ENCODE measurements at regions not wholly inside any gene's neighbourhood (a gene's known extent, or its start where the extent isn't known, plus 50 kb on each side); places are given as distances from the start of the nearest gene placed in this dataset.

- no peak overlapping the region for H3K27ac ChIP-seq (ENCODE audit: low read length)
- no peak for ATAC-seq
- no peaks in the 10 kb centered on the region for H3K9me3 ChIP-seq (ENCODE audit: control insufficient read depth, insufficient read depth, low read depth, low read length)
- in situ Hi-C loops (cut with HindIII; ENCODE audit: low pct_unique_long_range_greater_than_20kb, low sequenced_read_pairs): no loop called here
- intact Hi-C loops (cut with micrococcal nuclease; ENCODE audit: unreplicated experiment): no loop called here
- H3K4me1 ChIP-seq (ENCODE audit: control insufficient read depth, insufficient read depth, low read length): no peaks in the 10 kb centered on the region
- no peak for TF ChIP-seq CTCF (IDR thresholded peaks at IDR 0.05)
- no peak for TF ChIP-seq REST (IDR thresholded peaks at IDR 0.05; ENCODE audit: insufficient read depth in 1 of 2, low read depth in 2 of 2, low read length in 1 of 2)
- TF ChIP-seq SIN3A (IDR thresholded peaks at IDR 0.05; ENCODE audit: borderline replicate concordance, insufficient read depth, low read depth, low read length): no peak
- no peak for TF ChIP-seq POLR2AphosphoS5 (IDR thresholded peaks at IDR 0.05; ENCODE audit: low read depth, low read length)
- no peak for TF ChIP-seq TCF7L2 (IDR thresholded peaks at IDR 0.05; ENCODE audit: low read depth, low read length)
- no TSS peak for BruUV-seq (replicated peaks)
- ChIA-PET POLR2A (interaction anchor here (0.5 kb wide), 1 partner anchor 65 kb away, joined by 3 read pairs; no protein-coding TSS in a partner anchor), CTCF (no interaction called here)
- no peak overlapping the region for H3K4me3 ChIP-seq (ENCODE audit: low read depth in 2 of 2, low read length in 2 of 2)
- no peaks in the 10 kb centered on the region for H3K27me3 ChIP-seq (ENCODE audit: control insufficient read depth, insufficient read depth, low read length)
- no peaks in the 10 kb centered on the region for H3K36me3 ChIP-seq (ENCODE audit: control insufficient read depth, insufficient read depth, low read length)
- no peak for DNase-seq (ENCODE audit: low read depth, low spot score)
These were observed 135.0 kb downstream of the B3GNT2 start for GRCh38 chr2:62330959-62331358.

- in situ Hi-C loops (cut with HindIII; ENCODE audit: low pct_unique_long_range_greater_than_20kb, low sequenced_read_pairs) (no loop called here), intact Hi-C loops (cut with micrococcal nuclease; ENCODE audit: unreplicated experiment) (no loop called here)
- Histone ChIP-seq H3K27me3 (ENCODE audit: control insufficient read depth, insufficient read depth, low read length) (no peaks in the 10 kb centered on the region), H3K4me3 (ENCODE audit: low read depth in 2 of 2, low read length in 2 of 2) (no peak overlapping the region), H3K36me3 (ENCODE audit: control insufficient read depth, insufficient read depth, low read length) (no peaks in the 10 kb centered on the region), H3K27ac (ENCODE audit: low read length) (no peak overlapping the region), H3K9me3 (ENCODE audit: control insufficient read depth, insufficient read depth, low read depth, low read length) (no peaks in the 10 kb centered on the region), H3K4me1 (ENCODE audit: control insufficient read depth, insufficient read depth, low read length) (no peaks in the 10 kb centered on the region)
- ATAC-seq (no peak), DNase-seq (ENCODE audit: low read depth, low spot score) (no peak)
- TF ChIP-seq REST (IDR thresholded peaks at IDR 0.05; ENCODE audit: insufficient read depth in 1 of 2, low read depth in 2 of 2, low read length in 1 of 2) (no peak), TCF7L2 (IDR thresholded peaks at IDR 0.05; ENCODE audit: low read depth, low read length) (no peak), POLR2AphosphoS5 (IDR thresholded peaks at IDR 0.05; ENCODE audit: low read depth, low read length) (no peak), SIN3A (IDR thresholded peaks at IDR 0.05; ENCODE audit: borderline replicate concordance, insufficient read depth, low read depth, low read length) (no peak), CTCF (IDR thresholded peaks at IDR 0.05) (no peak)
- BruUV-seq (replicated peaks): no TSS peak
- ChIA-PET CTCF (no interaction called here), POLR2A (no interaction called here)
These were observed 133.9 kb downstream of the B3GNT2 start for GRCh38 chr2:62329797-62330196.

All from Panc1 (cell line).